Adrenal gland (tissue), 5 donors: ENCODE measurements at regions not wholly inside any gene's neighbourhood (a gene's known extent, or its start where the extent isn't known, plus 50 kb on each side); places are given as distances from the start of the nearest gene placed in this dataset.

Source experiments
- CTCF ChIP-seq, 6 experiments: fragments of 450-650 bp in 4 of 6; fragments of 200-600 bp in 2 of 6; sonication (generic) in 1 of 6; IDR thresholded peaks; 1 replicate in 5 of 6; 2 replicates in 1 of 6; pipeline versions ENCODE4 v1.5.1 to v1.8.0; 2016 to 2021; ENCODE audit warnings: antibody characterized with exemption in 6 of 6, mild to moderate bottlenecking in 2 of 6, moderate library complexity in 1 of 6
- POLR2A ChIP-seq, 2 donors: fragments of 450-650 bp; IDR thresholded peaks; one replicate each; pipeline ENCODE4 v1.6.1; 2017; ENCODE audit warnings: antibody characterized with exemption in 2 of 2, mild to moderate bottlenecking in 2 of 2, moderate library complexity in 1 of 2
- donor health status: DM: no; HTN: no; CAD: no.

DNA sequence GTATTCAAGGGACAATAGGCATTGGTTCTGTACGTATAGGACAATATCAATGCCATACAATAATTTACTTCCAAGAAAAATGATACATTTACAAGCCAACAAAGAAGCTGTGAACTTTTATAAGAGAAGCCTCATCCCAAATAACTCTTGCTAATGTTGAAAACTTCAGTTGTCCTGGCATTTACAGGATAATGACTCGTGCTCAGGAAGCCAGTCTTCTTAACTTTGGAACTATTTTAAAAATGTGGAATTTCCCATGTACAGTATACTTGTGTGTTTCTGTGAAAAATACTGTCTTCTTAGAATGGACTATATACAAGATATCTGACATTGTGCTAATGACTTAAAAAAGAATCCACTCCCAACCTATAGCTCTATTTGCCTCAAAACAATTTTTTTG, 1479.3 kb upstream of the CDH9 start:
- no peak for TF ChIP-seq CTCF (IDR thresholded peaks at IDR 0.05)
- no peak for TF ChIP-seq POLR2A (IDR thresholded peaks at IDR 0.05)
